ENCODE measurements at regions not wholly inside any gene's neighbourhood (a gene's known extent, or its start where the extent isn't known, plus 50 kb on each side); places are given as distances from the start of the nearest gene placed in this dataset.

DNA sequence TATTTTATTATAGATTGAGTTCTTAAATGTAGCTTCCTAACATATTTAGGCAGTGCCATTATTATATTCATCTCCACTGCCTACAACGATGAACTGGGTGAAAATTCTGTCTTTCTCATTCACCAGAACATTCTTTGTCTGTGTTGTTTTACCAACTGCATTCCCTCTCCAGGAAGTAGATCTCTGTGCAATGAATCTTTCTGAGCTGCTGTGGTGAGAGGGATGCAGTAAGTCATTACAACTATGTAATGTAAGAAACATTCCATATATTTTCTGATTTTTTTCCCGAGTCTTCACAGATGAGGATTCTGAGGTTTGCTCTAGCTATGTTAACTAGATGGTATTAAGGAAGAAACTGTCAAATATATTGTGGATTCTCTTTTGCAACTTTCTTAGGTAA lies 811.9 kb upstream of the PCDH7 start:
- no TSS peak for BruUV-seq (replicated peaks)
- Histone ChIP-seq H3K4me1 (ENCODE audit: insufficient read depth, low read length, poor library complexity, severe bottlenecking) (no peaks in the 10 kb centered on the region), H3K9me2 (ENCODE audit: insufficient read depth, low read length) (no peaks in the 10 kb centered on the region), H3K9me3 (ENCODE audit: low read length) (no peaks in the 10 kb centered on the region), H3K4me2 (ENCODE audit: low read length) (no peak overlapping the region), H3K4me3 (ENCODE audit: low read depth, low read length, poor library complexity, severe bottlenecking) (no peak overlapping the region), H4K20me1 (ENCODE audit: insufficient read depth, low read length) (no peaks in the 10 kb centered on the region), H3K27ac (ENCODE audit: low read depth, low read length, poor library complexity, severe bottlenecking) (no peak overlapping the region), H2AFZ (ENCODE audit: low read length) (no peak overlapping the region), H3K36me3 (ENCODE audit: insufficient read depth, low read length) (no peaks in the 10 kb centered on the region), H3K79me2 (ENCODE audit: insufficient read depth, low read depth, low read length) (no peaks in the 10 kb centered on the region)
- no peak for DNase-seq (ENCODE audit: low spot score)
- ChIA-PET POLR2A (no interaction called here), CTCF (ENCODE audit: unreplicated experiment) (no interaction called here)
- intact Hi-C loops (cut with micrococcal nuclease; ENCODE audit: unreplicated experiment): no loop called here
- TF ChIP-seq CTCF (conservative IDR thresholded peaks at IDR 0.05; ENCODE audit: low read length): no peak
- TF ChIP-seq EZH2phosphoT487 (IDR thresholded peaks at IDR 0.05; ENCODE audit: borderline replicate concordance, low read depth, low read length): no peak

DNA sequence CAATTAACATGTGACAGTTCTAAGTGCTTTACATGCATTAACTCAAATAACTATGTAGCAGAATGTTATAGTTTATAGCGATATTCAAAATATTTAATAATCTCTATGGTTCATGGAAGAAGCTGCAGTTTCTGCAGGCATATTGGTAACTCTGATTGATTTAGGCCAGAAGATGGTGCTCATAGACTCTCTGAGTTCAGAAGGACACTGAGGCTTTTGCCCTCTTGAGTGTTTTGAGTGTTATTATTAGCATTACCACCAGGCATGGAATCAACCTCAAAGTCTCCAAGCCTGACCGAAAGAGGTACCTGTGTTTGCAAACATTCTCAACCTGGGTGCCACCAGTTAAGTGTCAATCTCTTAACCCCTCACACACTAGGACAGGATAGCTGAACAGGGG lies 792.3 kb upstream of the PCDH7 start:
- ChIA-PET CTCF (ENCODE audit: unreplicated experiment) (no interaction called here), POLR2A (interaction anchor here (0.5 kb wide), 1 partner anchor 1217 kb away, joined by 4 read pairs; no protein-coding TSS in a partner anchor)
- no peaks in the 10 kb centered on the region for H3K9me2 ChIP-seq (ENCODE audit: insufficient read depth, low read length)
- H3K4me2 ChIP-seq (ENCODE audit: low read length): no peak overlapping the region
- no peaks in the 10 kb centered on the region for H3K79me2 ChIP-seq (ENCODE audit: insufficient read depth, low read depth, low read length)
- H2AFZ ChIP-seq (ENCODE audit: low read length): no peak overlapping the region
- no peaks in the 10 kb centered on the region for H3K4me1 ChIP-seq (ENCODE audit: insufficient read depth, low read length, poor library complexity, severe bottlenecking)
- H3K36me3 ChIP-seq (ENCODE audit: insufficient read depth, low read length): no peaks in the 10 kb centered on the region
- no TSS peak for BruUV-seq (replicated peaks)
- TF ChIP-seq EZH2phosphoT487 (IDR thresholded peaks at IDR 0.05; ENCODE audit: borderline replicate concordance, low read depth, low read length) (no peak), CTCF (conservative IDR thresholded peaks at IDR 0.05; ENCODE audit: low read length) (no peak)
- H4K20me1 ChIP-seq (ENCODE audit: insufficient read depth, low read length): no peaks in the 10 kb centered on the region
- no peak overlapping the region for H3K27ac ChIP-seq (ENCODE audit: low read depth, low read length, poor library complexity, severe bottlenecking)
- no peak overlapping the region for H3K4me3 ChIP-seq (ENCODE audit: low read depth, low read length, poor library complexity, severe bottlenecking)
- intact Hi-C loops (cut with micrococcal nuclease; ENCODE audit: unreplicated experiment): no loop called here
- no peaks in the 10 kb centered on the region for H3K9me3 ChIP-seq (ENCODE audit: low read length)
- DNase-seq (ENCODE audit: low spot score): no peak

- intact Hi-C loops (cut with micrococcal nuclease; ENCODE audit: unreplicated experiment): no loop called here
- H3K9me3 ChIP-seq (ENCODE audit: low read length): no peaks in the 10 kb centered on the region
- H3K79me2 ChIP-seq (ENCODE audit: insufficient read depth, low read depth, low read length): no peaks in the 10 kb centered on the region
- DNase-seq (ENCODE audit: low spot score): no peak
- no peak overlapping the region for H3K4me2 ChIP-seq (ENCODE audit: low read length)
- no peak overlapping the region for H2AFZ ChIP-seq (ENCODE audit: low read length)
- no peaks in the 10 kb centered on the region for H3K4me1 ChIP-seq (ENCODE audit: insufficient read depth, low read length, poor library complexity, severe bottlenecking)
- no peak overlapping the region for H3K4me3 ChIP-seq (ENCODE audit: low read depth, low read length, poor library complexity, severe bottlenecking)
- H3K27ac ChIP-seq (ENCODE audit: low read depth, low read length, poor library complexity, severe bottlenecking): no peak overlapping the region
- TF ChIP-seq EZH2phosphoT487 (IDR thresholded peaks at IDR 0.05; ENCODE audit: borderline replicate concordance, low read depth, low read length) (no peak), CTCF (conservative IDR thresholded peaks at IDR 0.05; ENCODE audit: low read length) (no peak)
- ChIA-PET POLR2A (no interaction called here), CTCF (ENCODE audit: unreplicated experiment) (no interaction called here)
- no peaks in the 10 kb centered on the region for H3K9me2 ChIP-seq (ENCODE audit: insufficient read depth, low read length)
- no peaks in the 10 kb centered on the region for H3K36me3 ChIP-seq (ENCODE audit: insufficient read depth, low read length)
- no TSS peak for BruUV-seq (replicated peaks)
- H4K20me1 ChIP-seq (ENCODE audit: insufficient read depth, low read length): no peaks in the 10 kb centered on the region
Measured at GRCh38 chr4:29948451-29948850, 771.7 kb upstream of the PCDH7 start.
